ENCODE measurements at regions not wholly inside any gene's neighbourhood (a gene's known extent, or its start where the extent isn't known, plus 50 kb on each side); places are given as distances from the start of the nearest gene placed in this dataset.

DNA sequence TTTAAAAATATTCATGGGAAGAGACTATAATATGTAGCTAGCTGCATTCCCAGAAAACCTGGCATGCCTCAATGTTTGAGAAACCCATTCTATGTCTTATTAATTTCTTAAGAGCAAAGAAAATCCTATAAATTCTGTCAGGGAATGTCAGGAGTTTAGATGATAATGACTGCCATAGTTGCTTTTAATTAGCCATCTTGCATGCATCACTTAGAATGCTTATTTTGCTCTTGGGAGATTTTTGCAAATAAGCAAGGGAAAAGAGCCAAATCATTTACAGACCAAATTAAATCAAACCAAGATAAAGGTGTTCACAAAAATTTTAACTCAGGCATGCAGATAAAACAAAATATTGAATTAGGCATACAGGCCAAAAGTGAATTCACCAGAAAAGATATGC lies 152.8 kb downstream of the FASLG start:
- Histone ChIP-seq H3K36me3 (ENCODE audit: control insufficient read depth, insufficient read depth, low read length) (no peaks in the 10 kb centered on the region), H3K4me3 (ENCODE audit: low read depth, low read length) (no peak overlapping the region), H3K27me3 (ENCODE audit: control insufficient read depth, insufficient read depth, low read length) (no peaks in the 10 kb centered on the region)
- TF ChIP-seq, protein P1, sequence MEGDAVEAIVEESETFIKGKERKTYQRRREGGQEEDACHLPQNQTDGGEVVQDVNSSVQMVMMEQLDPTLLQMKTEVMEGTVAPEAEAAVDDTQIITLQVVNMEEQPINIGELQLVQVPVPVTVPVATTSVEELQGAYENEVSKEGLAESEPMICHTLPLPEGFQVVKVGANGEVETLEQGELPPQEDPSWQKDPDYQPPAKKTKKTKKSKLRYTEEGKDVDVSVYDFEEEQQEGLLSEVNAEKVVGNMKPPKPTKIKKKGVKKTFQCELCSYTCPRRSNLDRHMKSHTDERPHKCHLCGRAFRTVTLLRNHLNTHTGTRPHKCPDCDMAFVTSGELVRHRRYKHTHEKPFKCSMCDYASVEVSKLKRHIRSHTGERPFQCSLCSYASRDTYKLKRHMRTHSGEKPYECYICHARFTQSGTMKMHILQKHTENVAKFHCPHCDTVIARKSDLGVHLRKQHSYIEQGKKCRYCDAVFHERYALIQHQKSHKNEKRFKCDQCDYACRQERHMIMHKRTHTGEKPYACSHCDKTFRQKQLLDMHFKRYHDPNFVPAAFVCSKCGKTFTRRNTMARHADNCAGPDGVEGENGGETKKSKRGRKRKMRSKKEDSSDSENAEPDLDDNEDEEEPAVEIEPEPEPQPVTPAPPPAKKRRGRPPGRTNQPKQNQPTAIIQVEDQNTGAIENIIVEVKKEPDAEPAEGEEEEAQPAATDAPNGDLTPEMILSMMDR (IDR thresholded peaks at IDR 0.05; ENCODE audit: insufficient read depth, low read length, poor library complexity, severe bottlenecking), result no peak
- no peak for DNase-seq (ENCODE audit: low read depth)

DNA sequence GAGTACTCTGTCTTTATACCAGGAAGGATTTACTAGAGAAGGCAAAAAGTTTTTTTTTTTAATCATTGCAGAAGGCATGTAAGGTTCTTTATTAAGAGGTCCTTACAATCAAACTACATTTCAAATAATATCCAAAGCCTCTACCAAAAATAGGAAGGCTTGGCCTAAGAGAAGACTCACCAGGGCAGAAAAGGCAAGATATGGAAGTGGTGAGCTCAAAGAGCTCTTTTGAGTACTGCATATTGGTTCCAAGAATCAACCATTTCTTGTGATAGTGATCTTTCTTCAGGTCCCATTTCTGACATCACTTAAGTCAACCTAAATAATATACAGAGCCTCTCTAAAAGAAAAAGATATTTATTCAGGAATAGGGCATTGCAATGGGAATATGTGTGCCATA lies 153.2 kb downstream of the FASLG start:
- Histone ChIP-seq H3K27me3 (ENCODE audit: control insufficient read depth, insufficient read depth, low read length) (no peaks in the 10 kb centered on the region), H3K4me3 (ENCODE audit: low read depth, low read length) (no peak overlapping the region), H3K36me3 (ENCODE audit: control insufficient read depth, insufficient read depth, low read length) (no peaks in the 10 kb centered on the region)
- DNase-seq (ENCODE audit: low read depth), result no peak
- TF ChIP-seq, protein P1 (IDR thresholded peaks at IDR 0.05; ENCODE audit: insufficient read depth, low read length, poor library complexity, severe bottlenecking), result no peak

DNA sequence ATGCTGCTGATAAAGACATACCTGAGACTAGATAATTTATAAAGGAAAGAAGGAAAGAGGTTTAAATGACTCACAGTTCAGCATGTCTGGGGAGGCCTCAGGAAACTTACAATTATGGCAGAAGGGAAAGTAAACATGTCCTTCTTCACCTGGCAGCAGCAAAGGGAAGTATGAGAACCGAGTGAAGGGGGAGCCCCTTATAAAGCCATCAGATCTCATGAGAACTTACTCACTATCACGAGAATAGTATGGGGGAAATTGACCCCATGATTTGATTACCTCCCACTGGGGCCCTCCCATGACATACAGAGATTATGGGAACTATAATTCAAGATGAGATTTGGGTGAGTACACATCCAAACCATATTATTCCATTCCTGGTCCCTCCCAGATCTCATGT lies 154.4 kb downstream of the FASLG start:
- no peaks in the 10 kb centered on the region for H3K27me3 ChIP-seq (ENCODE audit: control insufficient read depth, insufficient read depth, low read length)
- no peak for DNase-seq (ENCODE audit: low read depth)
- TF ChIP-seq, protein P1 (IDR thresholded peaks at IDR 0.05; ENCODE audit: insufficient read depth, low read length, poor library complexity, severe bottlenecking), result no peak
- H3K36me3 ChIP-seq (ENCODE audit: control insufficient read depth, insufficient read depth, low read length), result no peaks in the 10 kb centered on the region
- H3K4me3 ChIP-seq (ENCODE audit: low read depth, low read length), result no peak overlapping the region

DNA sequence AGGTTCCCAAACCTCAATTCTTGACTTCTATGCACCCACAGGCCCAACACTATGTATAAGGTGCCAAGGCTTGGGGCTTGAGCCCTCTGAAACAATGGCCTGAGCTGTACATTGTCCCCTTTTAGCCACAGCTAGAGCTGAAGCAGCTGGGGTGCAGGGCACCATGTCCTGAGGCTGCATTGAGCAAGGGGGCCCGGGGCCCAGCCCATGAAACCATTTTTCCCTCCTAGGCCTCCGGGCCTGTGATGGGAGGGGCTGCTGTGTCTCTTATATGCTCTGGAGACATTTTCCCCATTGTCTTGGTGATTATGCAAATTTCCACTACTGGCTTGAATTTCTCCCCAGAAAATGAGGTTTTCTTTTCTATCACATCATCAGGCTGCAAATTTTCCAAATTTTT lies 155.5 kb downstream of the FASLG start:
- H3K27me3 ChIP-seq (ENCODE audit: control insufficient read depth, insufficient read depth, low read length), result no peaks in the 10 kb centered on the region
- TF ChIP-seq, protein P1 (IDR thresholded peaks at IDR 0.05; ENCODE audit: insufficient read depth, low read length, poor library complexity, severe bottlenecking), result no peak
- no peaks in the 10 kb centered on the region for H3K36me3 ChIP-seq (ENCODE audit: control insufficient read depth, insufficient read depth, low read length)
- H3K4me3 ChIP-seq (ENCODE audit: low read depth, low read length), result no peak overlapping the region
- no peak for DNase-seq (ENCODE audit: low read depth)

DNA sequence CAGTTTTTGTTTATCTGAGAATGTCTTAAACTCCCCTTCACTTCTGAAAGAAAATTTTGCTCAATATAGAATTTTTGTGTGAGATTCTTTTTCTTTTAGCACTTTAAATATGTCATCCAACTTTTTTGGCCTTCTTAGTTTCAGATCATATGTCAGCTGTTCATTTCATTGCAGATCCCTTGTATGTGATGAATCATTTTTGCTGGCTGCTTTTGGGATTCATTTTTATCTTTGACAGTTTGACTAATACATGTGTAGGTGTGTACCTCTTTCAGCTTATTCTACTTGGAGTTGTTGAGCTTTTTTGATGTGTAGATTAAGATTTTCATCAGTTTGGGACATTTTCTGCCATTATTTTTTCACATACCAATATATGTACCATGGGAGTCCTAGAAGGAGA lies 156.8 kb downstream of the FASLG start:
- no peaks in the 10 kb centered on the region for H3K36me3 ChIP-seq (ENCODE audit: control insufficient read depth, insufficient read depth, low read length)
- no peak for DNase-seq (ENCODE audit: low read depth)
- TF ChIP-seq, protein P1 (IDR thresholded peaks at IDR 0.05; ENCODE audit: insufficient read depth, low read length, poor library complexity, severe bottlenecking), result no peak

DNA sequence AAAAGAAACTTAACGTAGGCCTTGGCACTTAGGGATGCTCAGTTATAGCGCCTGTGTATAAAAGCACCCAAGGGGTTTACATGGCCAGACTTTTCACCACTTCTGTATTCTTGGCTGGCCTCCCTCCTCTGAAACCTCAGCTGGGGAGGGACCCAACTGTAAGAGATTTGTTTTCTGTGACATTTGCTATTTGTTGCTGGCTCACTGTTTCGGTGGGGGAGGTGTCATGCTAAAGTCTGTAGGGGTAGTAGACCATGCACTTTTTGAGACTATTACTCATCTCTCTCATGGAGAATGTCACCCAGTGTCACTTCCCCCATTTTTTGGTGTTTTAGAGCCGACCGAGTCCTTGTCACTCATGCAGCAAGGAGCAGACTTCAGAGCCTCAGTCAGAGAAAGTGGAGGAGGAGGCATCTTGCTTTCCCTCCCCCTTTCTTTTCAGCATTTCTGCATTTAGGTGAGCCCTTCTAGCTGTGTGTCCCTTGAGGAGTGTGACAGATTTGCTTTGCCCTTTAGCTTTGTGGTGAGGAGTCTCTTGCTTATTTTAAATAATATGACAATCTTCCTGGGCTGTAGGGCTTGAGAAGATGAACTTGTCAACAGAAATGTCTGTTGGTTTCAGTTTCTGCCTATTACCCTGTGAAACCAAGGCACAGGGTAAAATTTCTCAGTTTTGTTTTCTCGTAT lies 160.1 kb downstream of the FASLG start:
- TF ChIP-seq, protein P1 (IDR thresholded peaks at IDR 0.05; ENCODE audit: insufficient read depth, low read length, poor library complexity, severe bottlenecking), result no peak
- H3K4me3 ChIP-seq (ENCODE audit: low read depth, low read length), result no peak overlapping the region
- H3K36me3 ChIP-seq (ENCODE audit: control insufficient read depth, insufficient read depth, low read length), result no peaks in the 10 kb centered on the region
- no peak for DNase-seq (ENCODE audit: low read depth)
- no peaks in the 10 kb centered on the region for H3K27me3 ChIP-seq (ENCODE audit: control insufficient read depth, insufficient read depth, low read length)

More for the DNA sequence above, 156.8 kb downstream of the FASLG start:
- Histone ChIP-seq H3K27me3 (ENCODE audit: control insufficient read depth, insufficient read depth, low read length) (no peaks in the 10 kb centered on the region), H3K4me3 (ENCODE audit: low read depth, low read length) (no peak overlapping the region)
